Stimulated activated CD4-positive, alpha-beta T cell treated with anti-CD3 and anti-CD28 coated beads, Interleukin-1b, Interleukin-23, amount 100 ng/mL, for 4 hours (primary cell): ENCODE measurements at regions not wholly inside any gene's neighbourhood (a gene's known extent, or its start where the extent isn't known, plus 50 kb on each side); places are given as distances from the start of the nearest gene placed in this dataset.

ENCODE experiments used
- DNase-seq, 2 donors: peaks; one replicate each; pipeline ENCODE4 v3.0.0-alpha.2; 2020; ENCODE audit warnings: low read depth in 2 of 2

GRCh38 chr1:168387781-168388760 is 107.4 kb downstream of the TBX19 start:
- DNase-seq = no peak

- DNase-seq = peak; percentile 68 to 70
Measured at GRCh38 chr1:168386949-168387586, 106.4 kb downstream of the TBX19 start.

DNA sequence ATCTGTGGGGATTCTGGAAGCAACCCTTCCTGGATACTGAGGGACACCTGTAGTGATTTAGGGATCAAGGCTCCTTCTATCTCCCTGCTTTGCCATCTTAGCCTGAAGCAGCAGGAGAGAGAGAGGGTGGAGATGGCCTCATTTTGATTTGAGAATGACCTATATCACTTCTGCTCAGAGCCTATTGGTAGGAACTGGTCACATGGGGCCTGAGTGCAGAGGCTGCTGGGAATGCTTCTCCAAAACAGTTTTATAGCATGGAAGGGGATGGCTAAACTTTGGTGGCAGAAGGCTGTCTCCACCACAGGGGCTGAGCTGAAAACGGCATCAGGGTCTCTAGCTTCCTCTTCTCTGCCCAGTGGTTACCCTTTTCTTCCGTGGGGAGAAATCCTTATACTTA is 105.8 kb downstream of the TBX19 start:
- no peak for DNase-seq

GRCh38 chr1:168381850-168382249 is 101.2 kb downstream of the TBX19 start:
- no peak for DNase-seq

- DNase-seq = no peak
Measured at GRCh38 chr1:168380945-168381344, 100.3 kb downstream of the TBX19 start.

GRCh38 chr1:168379104-168379860 is 98.6 kb downstream of the TBX19 start:
- DNase-seq = no peak

GRCh38 chr1:168375566-168376300 is 95.1 kb downstream of the TBX19 start:
- DNase-seq = no peak

GRCh38 chr1:168374566-168374965 is 93.9 kb downstream of the TBX19 start:
- DNase-seq = no peak

GRCh38 chr1:168373869-168374268 is 93.2 kb downstream of the TBX19 start:
- DNase-seq = no peak

- no peak for DNase-seq
Measured at GRCh38 chr1:168372861-168373371, 92.2 kb downstream of the TBX19 start.

DNA sequence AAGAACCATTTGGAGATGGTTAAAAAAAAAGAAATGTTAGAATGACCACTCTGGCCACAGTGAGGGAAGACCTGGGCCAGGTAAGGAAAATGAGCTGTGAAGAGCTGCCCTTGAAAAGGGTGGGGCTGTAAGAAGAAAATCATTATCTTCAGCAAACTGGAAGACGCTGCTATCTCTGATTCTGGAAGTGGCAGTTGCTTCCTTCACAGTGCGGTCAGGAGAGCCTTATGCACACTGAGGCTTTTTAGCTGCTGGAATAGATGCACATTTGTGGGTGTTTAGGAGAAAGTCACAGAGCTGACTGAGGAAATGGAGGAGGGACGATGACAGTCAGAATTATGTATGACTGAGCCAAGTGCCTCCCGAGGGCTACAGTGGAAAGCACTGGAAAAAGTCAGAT is 91.6 kb downstream of the TBX19 start:
- DNase-seq = no peak

DNA sequence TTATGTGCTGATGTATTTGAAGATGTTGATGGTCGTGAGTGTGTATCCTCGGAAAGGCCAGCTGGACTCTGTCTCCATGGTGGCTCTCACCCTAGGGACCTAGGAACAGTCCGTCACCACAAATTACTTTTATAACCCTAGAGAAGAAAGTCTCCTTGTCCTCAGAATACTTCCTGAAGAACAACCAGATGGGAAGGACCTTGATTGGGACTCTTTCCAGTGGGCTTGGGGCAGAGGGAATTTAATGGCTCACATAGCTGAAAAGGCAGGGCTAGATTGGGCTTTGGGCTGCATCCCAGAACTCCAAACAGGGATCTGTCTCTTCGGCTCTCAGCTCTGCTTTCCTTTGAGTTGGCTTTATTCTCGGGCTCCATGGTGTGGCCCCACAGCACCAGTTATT is 90.8 kb downstream of the TBX19 start:
- DNase-seq = no peak

DNA sequence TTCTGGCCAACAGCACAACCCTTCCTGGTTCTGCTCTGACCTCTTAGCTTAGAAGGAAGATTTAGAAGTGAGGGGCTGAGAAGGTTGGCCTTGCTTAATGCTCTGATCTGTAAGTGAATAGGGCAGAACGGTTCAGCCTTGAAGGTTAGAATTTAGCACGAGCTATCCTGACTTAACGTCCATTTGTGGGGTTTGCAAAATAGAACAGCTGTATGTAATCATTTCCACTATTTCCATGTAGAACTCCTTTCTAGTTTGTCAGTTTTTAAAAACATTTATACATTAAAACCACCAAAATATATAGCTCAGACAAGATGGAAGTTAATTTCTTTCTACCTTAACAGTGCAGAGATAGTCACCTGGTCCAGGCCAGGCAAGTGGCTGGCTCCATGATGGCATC is 89.9 kb downstream of the TBX19 start:
- no peak for DNase-seq

GRCh38 chr1:168369655-168370054 is 89.0 kb downstream of the TBX19 start:
- DNase-seq = no peak

GRCh38 chr1:168368131-168368530 is 87.5 kb downstream of the TBX19 start:
- DNase-seq = no peak

DNA sequence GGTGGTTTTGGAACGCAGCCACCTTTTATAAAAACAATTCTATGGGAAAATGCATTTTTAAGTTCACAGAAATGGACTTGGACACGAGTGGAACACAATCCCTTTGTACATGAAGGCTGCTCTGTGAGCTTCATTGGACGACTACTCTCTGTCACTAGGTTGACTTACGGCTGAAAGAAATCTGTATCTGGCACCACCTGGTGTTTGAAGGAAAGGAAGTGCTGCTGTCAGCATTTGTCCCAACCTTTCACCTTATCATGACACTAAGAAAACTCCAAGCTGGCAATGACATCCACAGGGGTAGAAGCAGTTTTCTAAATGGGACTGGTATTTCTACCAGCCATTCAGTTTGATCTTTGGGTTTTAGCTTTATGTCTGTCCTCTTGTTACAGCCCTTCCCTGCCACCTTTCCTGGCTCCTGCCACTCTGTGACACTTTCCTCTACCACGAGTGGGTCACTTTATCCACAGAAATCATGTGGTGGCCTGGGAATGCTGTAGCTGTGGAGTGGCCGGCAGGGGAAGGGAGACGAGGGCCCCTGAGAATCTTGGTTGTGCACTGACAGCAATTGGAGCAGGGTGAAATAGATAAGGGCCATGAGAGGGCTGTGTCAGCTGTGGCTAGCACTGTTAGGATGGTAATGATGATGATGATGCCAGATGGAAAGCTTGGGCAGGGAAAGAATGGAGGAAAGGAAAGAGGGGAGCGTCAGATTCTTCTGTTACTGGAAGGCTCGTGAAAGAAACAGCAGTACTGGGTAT is 85.2 kb downstream of the TBX19 start:
- DNase-seq = no peak
